GM18517 (cell line): ENCODE measurements at regions not wholly inside any gene's neighbourhood (a gene's known extent, or its start where the extent isn't known, plus 50 kb on each side); places are given as distances from the start of the nearest gene placed in this dataset.
"Not testable (repeated sequence)": the region's sequence is repeated elsewhere in the genome, so short reads cannot be mapped to it uniquely, and the experiment has no call there.

Source experiments
- ATAC-seq: cut with Tn5 transposase; IDR thresholded peaks from one replicate; pipeline ENCODE4 v1.9.1; 2021; ENCODE audit warnings: mild to moderate bottlenecking, moderate library complexity; ENCODE audit not compliant: unreplicated experiment

GRCh38 chr10:11668847-11669610, 57.6 kb upstream of the USP6NL start:
- ATAC-seq = no peak

- no peak for ATAC-seq
Observed at GRCh38 chr10:11667756-11668155, 56.3 kb upstream of the USP6NL start.

GRCh38 chr10:11663763-11664555, 52.5 kb upstream of the USP6NL start:
- ATAC-seq = peak; percentile 83

- not testable (repeated sequence) for ATAC-seq
Observed at GRCh38 chr10:11663126-11663515, 51.7 kb upstream of the USP6NL start.

GRCh38 chr10:11661441-11661840, 50.0 kb upstream of the USP6NL start:
- no peak for ATAC-seq
